Naive thymus-derived CD8-positive, alpha-beta T cell (primary cell): ENCODE measurements at regions not wholly inside any gene's neighbourhood (a gene's known extent, or its start where the extent isn't known, plus 50 kb on each side); places are given as distances from the start of the nearest gene placed in this dataset.

Source experiments
- ATAC-seq, 2 donors: fragments of 150-1000 bp; cut with Tn5 transposase in 1 of 2; sonication (Bioruptor Pico), chemical (Tn5 transposase) in 1 of 2; 1 replicate in 1 of 2; 2 replicates in 1 of 2; pipeline ENCODE4 v1.10.0; 2021; ENCODE audit warnings: mild to moderate bottlenecking in 2 of 2, moderate library complexity in 2 of 2
- POLR2A ChIA-PET: fragments of 350-600 bp; sonication (Branson Sonifier 250); formaldehyde crosslinking; loops from one replicate; lab custom pipeline; 2021; ENCODE audit warnings: antibody characterized with exemption; lab: Charles Lee
- DNase-seq, 10 donors: peaks; one replicate each; pipeline versions ENCODE4 v3.0.0 to v3.0.0-alpha.2; 2020 to 2022
- H3K27ac Mint-ChIP-seq, 10 donors: one replicate each; pipeline ENCODE4 v1.8.0; 2020 to 2022; ENCODE audit warnings: mild to moderate bottlenecking in 10 of 10, mixed read lengths in 10 of 10, moderate library complexity in 4 of 10, inconsistent platforms in 1 of 10
- H3K27me3 Mint-ChIP-seq, 5 donors: one replicate each; pipeline ENCODE4 v1.8.0; 2021 to 2022; ENCODE audit warnings: mixed read lengths in 5 of 5
- H3K36me3 Mint-ChIP-seq, 3 donors: one replicate each; pipeline ENCODE4 v1.8.0; 2020 to 2022; ENCODE audit warnings: mixed read lengths in 3 of 3, mild to moderate bottlenecking in 2 of 3, inconsistent platforms in 1 of 3
- H3K4me1 Mint-ChIP-seq, 4 donors: one replicate each; pipeline ENCODE4 v1.8.0; 2021 to 2022; ENCODE audit warnings: mixed read lengths in 4 of 4
- H3K4me3 Mint-ChIP-seq, 10 donors: one replicate each; pipeline ENCODE4 v1.8.0; 2020 to 2022; ENCODE audit warnings: mild to moderate bottlenecking in 10 of 10, mixed read lengths in 10 of 10, moderate library complexity in 6 of 10, inconsistent platforms in 1 of 10
- H3K9me3 Mint-ChIP-seq, 9 donors: one replicate each; pipeline ENCODE4 v1.8.0; 2020 to 2022; ENCODE audit warnings: mixed read lengths in 9 of 9, mild to moderate bottlenecking in 3 of 9, inconsistent platforms in 1 of 9, moderate library complexity in 1 of 9

- DNase-seq (no peak), ATAC-seq (no peak)
- no peaks in the 10 kb centered on the region for H3K36me3 Mint-ChIP-seq
- peaks cover 8 to 42% (median 16%) of the 10 kb centered on the region in 5 donors for H3K27me3 Mint-ChIP-seq
- POLR2A ChIA-PET, result no interaction called here
- H3K4me1 Mint-ChIP-seq, result peaks cover 0 to 4% (median under 1%) of the 10 kb centered on the region in 4 donors
- H3K27ac Mint-ChIP-seq, result no peak overlapping the region
- H3K4me3 Mint-ChIP-seq, result no peak overlapping the region
- H3K9me3 Mint-ChIP-seq, result no peaks in the 10 kb centered on the region
Observed at GRCh38 chr1:119565131-119565772, 58.2 kb downstream of the HSD3B1 start.

GRCh38 chr1:119569095-119569494 lies 62.1 kb downstream of the HSD3B1 start:
- POLR2A ChIA-PET, result no interaction called here
- Mint-ChIP-seq H3K9me3 (no peaks in the 10 kb centered on the region), H3K4me1 (peaks cover 0 to 4% (median under 1%) of the 10 kb centered on the region in 4 donors), H3K27ac (no peak overlapping the region), H3K36me3 (no peaks in the 10 kb centered on the region), H3K4me3 (no peak overlapping the region), H3K27me3 (peaks cover 17 to 56% (median 23%) of the 10 kb centered on the region in 5 donors)
- ATAC-seq (no peak), DNase-seq (no peak)
